ENCODE measurements at regions not wholly inside any gene's neighbourhood (a gene's known extent, or its start where the extent isn't known, plus 50 kb on each side); places are given as distances from the start of the nearest gene placed in this dataset.

- TF ChIP-seq POLR2A (IDR thresholded peaks at IDR 0.05) = no peak
- no peak for TF ChIP-seq CTCF (IDR thresholded peaks at IDR 0.05 in 8 of 11, conservative IDR thresholded peaks at IDR 0.05 in 3 of 11)
- TF ChIP-seq POLR2AphosphoS5 (IDR thresholded peaks at IDR 0.05) = no peak
- Histone ChIP-seq H3K4me1 (no peaks in the 10 kb centered on the region), H3K27me3 (replicated peaks in 1 of 7) (no peaks in the 10 kb centered on the region), H3K27ac (no peak overlapping the region), H3K36me3 (no peaks in the 10 kb centered on the region), H3K9me3 (peaks cover 0 to 4% (median 0%) of the 10 kb centered on the region in 8 donors), H3K4me3 (no peak overlapping the region)
- intact Hi-C loops (cut with DNase I; ENCODE audit: low total_unique reads) = no loop called here
- 90 to 97% (median 94%) methylated on average over 1 of the region's 1 CpG for WGBS, 5 donors
- DNase-seq = no peak
Observed at GRCh38 chr2:41062336-41062735, 610.4 kb upstream of the SLC8A1 start.

- no peaks in the 10 kb centered on the region for H3K4me1 ChIP-seq
- H3K4me3 ChIP-seq = no peak overlapping the region
- DNase-seq = no peak
- no peak overlapping the region for H3K27ac ChIP-seq
- 60 to 84% (median 70%) methylated on average over 2 of the region's 2 CpGs for WGBS, 5 donors
- intact Hi-C loops (cut with DNase I; ENCODE audit: low total_unique reads) = no loop called here
- no peaks in the 10 kb centered on the region for H3K9me3 ChIP-seq
- no peaks in the 10 kb centered on the region for H3K36me3 ChIP-seq
- no peaks in the 10 kb centered on the region for H3K27me3 ChIP-seq (replicated peaks in 1 of 7)
- TF ChIP-seq CTCF (IDR thresholded peaks at IDR 0.05 in 8 of 11, conservative IDR thresholded peaks at IDR 0.05 in 3 of 11) = no peak
- TF ChIP-seq POLR2A (IDR thresholded peaks at IDR 0.05) = no peak
- TF ChIP-seq POLR2AphosphoS5 (IDR thresholded peaks at IDR 0.05) = no peak
Observed at GRCh38 chr2:41066168-41066567, 614.3 kb upstream of the SLC8A1 start.

- 78 to 92% (median 85%) methylated on average over 3 of the region's 3 CpGs for WGBS, 5 donors
- DNase-seq = no peak
- no peaks in the 10 kb centered on the region for H3K9me3 ChIP-seq
- no peak overlapping the region for H3K27ac ChIP-seq
- TF ChIP-seq POLR2AphosphoS5 (IDR thresholded peaks at IDR 0.05) (no peak), POLR2A (IDR thresholded peaks at IDR 0.05) (no peak), CTCF (IDR thresholded peaks at IDR 0.05 in 8 of 11, conservative IDR thresholded peaks at IDR 0.05 in 3 of 11) (no peak)
- no peak overlapping the region for H3K4me3 ChIP-seq
- H3K4me1 ChIP-seq = no peaks in the 10 kb centered on the region
- intact Hi-C loops (cut with DNase I; ENCODE audit: low total_unique reads) = no loop called here
- no peaks in the 10 kb centered on the region for H3K36me3 ChIP-seq
- no peaks in the 10 kb centered on the region for H3K27me3 ChIP-seq (replicated peaks in 1 of 7)
Observed at GRCh38 chr2:41068740-41069139, 616.9 kb upstream of the SLC8A1 start.

- H3K4me1 ChIP-seq = no peaks in the 10 kb centered on the region
- DNase-seq = no peak
- no peak overlapping the region for H3K4me3 ChIP-seq
- TF ChIP-seq CTCF (IDR thresholded peaks at IDR 0.05 in 8 of 11, conservative IDR thresholded peaks at IDR 0.05 in 3 of 11) = no peak
- no peak for TF ChIP-seq POLR2AphosphoS5 (IDR thresholded peaks at IDR 0.05)
- no peak for TF ChIP-seq POLR2A (IDR thresholded peaks at IDR 0.05)
- 84 to 95% (median 90%) methylated on average over 1 of the region's 1 CpG for WGBS, 5 donors
- no peaks in the 10 kb centered on the region for H3K27me3 ChIP-seq (replicated peaks in 1 of 7)
- no peak overlapping the region for H3K27ac ChIP-seq
- no peaks in the 10 kb centered on the region for H3K36me3 ChIP-seq
- H3K9me3 ChIP-seq = peaks cover 0 to 16% (median 5%) of the 10 kb centered on the region in 8 donors
- intact Hi-C loops (cut with DNase I; ENCODE audit: low total_unique reads) = no loop called here
Observed at GRCh38 chr2:41078341-41078740, 626.5 kb upstream of the SLC8A1 start.
